Liver (tissue), 3 donors: ENCODE measurements at regions not wholly inside any gene's neighbourhood (a gene's known extent, or its start where the extent isn't known, plus 50 kb on each side); places are given as distances from the start of the nearest gene placed in this dataset.

Experiments used
- ATF3 ChIP-seq: IDR thresholded peaks from 2 replicates; pipeline ENCODE4 v1.6.1; 2016; ENCODE audit warnings: antibody characterized with exemption
- CTCF ChIP-seq: fragments of 150-350 bp; IDR thresholded peaks from 2 replicates; pipeline ENCODE4 v1.5.1; 2017; ENCODE audit warnings: improper control_type of control experiment, low read depth, low read length; ENCODE audit not compliant: missing input control
- FOXA1 ChIP-seq: IDR thresholded peaks from 2 replicates; pipeline ENCODE4 v1.6.1; 2016; ENCODE audit warnings: antibody characterized with exemption
- HNF4G ChIP-seq: IDR thresholded peaks from 2 replicates; pipeline ENCODE4 v1.6.1; 2016; ENCODE audit warnings: antibody characterized with exemption
- RAD21 ChIP-seq, 2 donors: IDR thresholded peaks; 2 replicates each; pipeline ENCODE4 v1.6.1; 2016; ENCODE audit warnings: antibody characterized with exemption in 2 of 2, mild to moderate bottlenecking in 2 of 2
- REST ChIP-seq: IDR thresholded peaks from 2 replicates; pipeline ENCODE4 v1.6.1; 2016; ENCODE audit warnings: antibody characterized with exemption, mild to moderate bottlenecking
- donor health status: healthy.
- donor health status: healthy.

- TF ChIP-seq CTCF (no peak), HNF4G (no peak), REST (no peak), FOXA1 (no peak), ATF3 (no peak), RAD21 (IDR thresholded peaks at IDR 0.05) (no peak)
These were observed 519.7 kb downstream of the KCNT2 start for GRCh38 chr1:196088541-196088940.
